Bronchial epithelial cell (primary cell): ENCODE measurements at regions not wholly inside any gene's neighbourhood (a gene's known extent, or its start where the extent isn't known, plus 50 kb on each side); places are given as distances from the start of the nearest gene placed in this dataset.
A peak's percentile ranks its signal among the peaks of the same experiment; 100 is the strongest.

Experiments used
- DNase-seq: peaks from one replicate; pipeline ENCODE4 v3.0.0-alpha.2; 2010; ENCODE audit warnings: low read depth
- FAIRE-seq: peaks from 2 replicates; lab custom pipeline; 2011; peaks lifted over from hg19 to GRCh38; lab: Jason Lieb, UNC
- H3K27me3 ChIP-seq: 2 replicates; pipeline ENCODE4 v1.5.1; 2011; ENCODE audit warnings: low read length; ENCODE audit not compliant: control insufficient read depth, insufficient read depth
- H3K36me3 ChIP-seq: 2 replicates; pipeline ENCODE4 v1.5.1; 2011; ENCODE audit warnings: low read length; ENCODE audit not compliant: control insufficient read depth, insufficient read depth
- H3K4me3 ChIP-seq: 2 replicates; pipeline ENCODE4 v1.5.1; 2011; ENCODE audit warnings: mild to moderate bottlenecking, low read depth, low read length, control low read depth
- TF ChIP-seq, protein P1 (sequence below): IDR thresholded peaks from 2 replicates; pipeline ENCODE4 v1.5.1; 2011; ENCODE audit warnings: mild to moderate bottlenecking, moderate library complexity, low read length, control low read depth, inconsistent platforms; ENCODE audit not compliant: insufficient read depth, severe bottlenecking

DNA sequence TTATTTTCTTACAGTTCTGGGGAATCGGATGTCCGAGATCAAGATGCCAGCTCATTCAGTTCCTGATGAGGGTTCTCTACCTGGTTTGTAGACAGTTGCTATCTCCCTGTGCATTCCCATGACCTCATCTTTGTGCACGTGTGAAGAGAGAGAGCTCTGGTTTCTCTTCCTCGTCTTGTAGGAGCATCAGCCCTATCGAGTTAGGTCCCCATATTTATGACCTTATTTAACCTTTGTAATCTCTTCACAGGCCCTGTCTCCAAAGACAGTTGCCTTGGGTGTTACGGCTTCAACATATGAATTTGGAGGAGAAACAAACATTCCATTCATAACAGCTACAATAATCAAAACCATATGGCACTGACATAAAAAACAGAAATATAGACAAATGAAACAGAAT lies 455.3 kb downstream of the HACE1 start:
- Histone ChIP-seq H3K4me3 (no peak overlapping the region), H3K36me3 (no peaks in the 10 kb centered on the region), H3K27me3 (no peaks in the 10 kb centered on the region)
- DNase-seq (no peak), FAIRE-seq (no peak)
- TF ChIP-seq, protein P1, sequence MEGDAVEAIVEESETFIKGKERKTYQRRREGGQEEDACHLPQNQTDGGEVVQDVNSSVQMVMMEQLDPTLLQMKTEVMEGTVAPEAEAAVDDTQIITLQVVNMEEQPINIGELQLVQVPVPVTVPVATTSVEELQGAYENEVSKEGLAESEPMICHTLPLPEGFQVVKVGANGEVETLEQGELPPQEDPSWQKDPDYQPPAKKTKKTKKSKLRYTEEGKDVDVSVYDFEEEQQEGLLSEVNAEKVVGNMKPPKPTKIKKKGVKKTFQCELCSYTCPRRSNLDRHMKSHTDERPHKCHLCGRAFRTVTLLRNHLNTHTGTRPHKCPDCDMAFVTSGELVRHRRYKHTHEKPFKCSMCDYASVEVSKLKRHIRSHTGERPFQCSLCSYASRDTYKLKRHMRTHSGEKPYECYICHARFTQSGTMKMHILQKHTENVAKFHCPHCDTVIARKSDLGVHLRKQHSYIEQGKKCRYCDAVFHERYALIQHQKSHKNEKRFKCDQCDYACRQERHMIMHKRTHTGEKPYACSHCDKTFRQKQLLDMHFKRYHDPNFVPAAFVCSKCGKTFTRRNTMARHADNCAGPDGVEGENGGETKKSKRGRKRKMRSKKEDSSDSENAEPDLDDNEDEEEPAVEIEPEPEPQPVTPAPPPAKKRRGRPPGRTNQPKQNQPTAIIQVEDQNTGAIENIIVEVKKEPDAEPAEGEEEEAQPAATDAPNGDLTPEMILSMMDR = no peak

DNA sequence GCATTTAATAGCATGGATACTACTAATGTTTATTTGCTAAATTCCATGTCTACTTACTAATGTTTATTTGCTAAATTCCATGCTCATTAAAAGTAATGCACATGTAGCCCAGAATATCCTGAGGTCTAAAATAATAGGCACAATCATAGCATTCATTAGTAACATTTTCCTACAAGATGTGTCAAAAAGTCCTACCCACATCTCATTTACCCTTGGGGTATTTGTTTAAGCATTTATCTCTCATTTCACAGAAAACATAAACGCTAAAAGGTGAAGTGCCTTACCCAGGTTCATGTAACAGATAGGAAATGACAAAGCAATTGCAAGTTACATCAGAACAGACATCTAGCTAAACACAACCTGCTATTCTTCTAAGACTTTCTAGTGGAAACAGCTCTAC lies 457.1 kb downstream of the HACE1 start:
- TF ChIP-seq, protein P1 = no peak
- Histone ChIP-seq H3K27me3 (no peaks in the 10 kb centered on the region), H3K4me3 (no peak overlapping the region), H3K36me3 (no peaks in the 10 kb centered on the region)
- FAIRE-seq (no peak), DNase-seq (peak; percentile 20)

DNA sequence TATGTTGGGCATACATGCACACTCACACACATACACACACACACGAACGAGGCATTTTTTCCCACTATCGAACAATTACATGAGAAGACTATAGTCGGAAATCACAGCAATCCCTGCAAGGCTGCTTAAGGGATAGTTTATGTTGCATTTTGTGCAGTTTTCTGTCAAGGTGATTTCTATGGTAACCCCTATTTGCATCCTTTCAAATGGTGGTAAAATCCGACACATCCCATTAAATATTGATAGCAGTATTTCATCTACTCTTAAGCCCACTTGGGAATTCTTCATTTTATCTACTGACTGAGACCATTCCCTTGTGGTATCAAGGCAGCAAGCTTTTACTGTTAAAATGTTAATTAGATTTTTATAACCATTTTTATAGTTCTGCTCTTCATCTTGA lies 457.8 kb downstream of the HACE1 start:
- no peak for FAIRE-seq
- Histone ChIP-seq H3K4me3 (no peak overlapping the region), H3K36me3 (no peaks in the 10 kb centered on the region), H3K27me3 (no peaks in the 10 kb centered on the region)
- no peak for DNase-seq
- TF ChIP-seq, protein P1 = no peak

DNA sequence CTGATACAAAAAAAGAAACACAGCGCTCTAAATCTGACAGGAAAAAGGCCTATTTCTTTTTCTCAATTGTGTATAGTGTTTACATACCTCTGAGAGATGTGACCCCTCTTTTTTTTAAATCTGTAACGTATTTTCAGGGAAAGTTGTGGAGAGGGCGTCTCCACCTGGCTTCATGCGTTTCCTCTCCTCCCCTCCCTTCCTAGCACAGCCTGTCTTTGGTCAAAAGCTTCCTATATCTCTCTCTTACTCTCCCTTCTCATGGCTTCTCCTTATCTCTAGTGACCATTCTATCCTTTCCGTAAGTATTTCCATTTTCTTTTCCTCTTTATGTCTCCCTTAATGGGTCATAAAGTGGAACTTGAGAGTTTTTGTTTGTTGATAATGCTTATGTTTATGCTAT lies 458.9 kb downstream of the HACE1 start:
- no peak for FAIRE-seq

DNA sequence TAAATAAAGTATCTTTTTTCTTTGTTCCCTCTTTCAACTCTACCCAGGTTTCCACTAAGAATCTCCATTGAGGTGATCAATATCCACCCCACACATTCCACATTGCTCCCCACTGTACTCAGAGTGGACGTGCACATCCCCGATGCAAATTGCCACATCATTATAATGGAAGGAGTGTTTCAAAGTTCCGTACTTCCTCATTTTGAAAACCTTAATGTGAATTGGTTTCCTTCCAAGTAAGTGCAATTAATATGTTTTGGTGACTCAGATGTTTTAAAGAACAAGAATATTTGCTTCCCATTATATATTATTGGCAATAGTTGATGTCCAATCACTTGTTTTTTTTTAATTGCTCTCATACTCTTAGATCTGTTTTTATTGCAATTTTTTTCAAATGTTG lies 463.6 kb downstream of the HACE1 start:
- FAIRE-seq (no peak), DNase-seq (no peak)
- no peaks in the 10 kb centered on the region for H3K27me3 ChIP-seq
- no peak overlapping the region for H3K4me3 ChIP-seq
- no peaks in the 10 kb centered on the region for H3K36me3 ChIP-seq
- TF ChIP-seq, protein P1 = no peak

More for the DNA sequence above, 458.9 kb downstream of the HACE1 start:
- no peaks in the 10 kb centered on the region for H3K36me3 ChIP-seq
- DNase-seq = no peak
- TF ChIP-seq, protein P1 = no peak
- no peaks in the 10 kb centered on the region for H3K27me3 ChIP-seq
- no peak overlapping the region for H3K4me3 ChIP-seq

DNA sequence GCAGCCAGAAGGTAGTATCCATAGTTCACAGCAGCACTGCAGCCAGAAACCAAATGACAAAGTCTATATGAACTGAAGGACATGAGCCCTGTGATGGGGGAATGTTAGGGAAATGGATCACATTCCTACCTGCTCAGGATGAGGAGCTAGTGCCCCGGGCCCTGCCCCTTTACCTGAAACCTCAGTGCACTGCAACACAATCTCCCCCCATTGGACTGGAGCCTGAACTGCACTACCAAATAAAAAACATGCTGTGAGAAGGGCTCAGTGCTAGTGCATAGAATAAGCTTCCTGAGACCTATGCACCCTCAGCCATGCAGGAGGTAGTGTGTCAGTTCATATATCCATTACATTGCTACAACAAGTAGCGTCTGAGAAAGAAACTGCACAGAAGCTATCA lies 477.8 kb downstream of the HACE1 start:
- no peaks in the 10 kb centered on the region for H3K27me3 ChIP-seq
- TF ChIP-seq, protein P1 = no peak
- no peak overlapping the region for H3K4me3 ChIP-seq
- FAIRE-seq (no peak), DNase-seq (no peak)
- no peaks in the 10 kb centered on the region for H3K36me3 ChIP-seq
